Breast epithelium (tissue), 3 donors: ENCODE measurements at regions not wholly inside any gene's neighbourhood (a gene's known extent, or its start where the extent isn't known, plus 50 kb on each side); places are given as distances from the start of the nearest gene placed in this dataset.

Source experiments
- POLR2A ChIP-seq: fragments of 450-650 bp; IDR thresholded peaks from one replicate; pipeline ENCODE4 v1.6.1; 2016; ENCODE audit warnings: antibody characterized with exemption, mild to moderate bottlenecking, moderate library complexity
- POLR2AphosphoS5 ChIP-seq, 3 donors: sonication (generic); formaldehyde crosslinking; IDR thresholded peaks; one replicate each; pipeline ENCODE4 v1.6.1; 2017; ENCODE audit warnings: antibody characterized with exemption in 3 of 3
- TF ChIP-seq, protein P1 (sequence below), 3 donors: fragments of 450-650 bp; IDR thresholded peaks; one replicate each; pipeline ENCODE4 v1.5.1; 2016 to 2017; ENCODE audit warnings: antibody characterized with exemption in 3 of 3, mild to moderate bottlenecking in 3 of 3, moderate library complexity in 3 of 3

DNA sequence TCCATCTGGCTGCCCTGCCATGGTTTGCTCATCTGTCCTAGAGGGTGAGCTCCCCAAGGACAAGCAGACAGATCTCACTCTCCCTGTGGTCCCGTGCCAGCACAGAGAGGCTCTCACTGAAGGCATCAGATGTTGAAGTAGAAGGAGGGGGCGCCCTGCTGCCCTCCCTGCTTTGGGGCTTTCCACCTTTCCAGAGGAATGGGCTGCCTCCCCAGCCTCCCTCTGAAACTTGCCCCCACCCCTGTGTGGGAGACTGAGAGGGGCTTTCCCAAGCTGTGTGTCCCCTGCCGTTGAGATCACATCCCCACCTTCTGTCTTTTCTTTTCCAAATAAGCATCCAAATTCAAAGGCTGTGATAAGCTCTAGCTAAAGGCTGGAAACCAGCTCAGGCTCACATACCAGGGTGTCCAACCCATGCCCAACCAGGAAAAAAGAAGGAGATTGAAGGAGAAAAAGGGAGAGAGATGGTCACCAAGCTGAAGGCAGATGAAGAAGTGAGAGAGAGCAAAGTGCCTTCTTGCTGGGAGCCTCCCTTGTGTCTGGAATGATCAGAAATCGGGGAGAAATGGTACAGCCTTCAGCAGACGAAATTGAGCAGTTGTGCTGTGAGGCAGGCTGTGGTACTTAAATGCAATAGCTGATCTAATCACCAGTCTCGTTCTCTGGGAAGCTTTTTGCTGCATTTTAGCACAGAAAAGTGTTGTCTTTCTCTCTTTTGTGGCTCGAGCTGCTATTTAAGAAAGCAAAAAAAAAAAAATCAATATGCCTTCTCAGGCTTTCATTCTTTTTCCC is 145.9 kb upstream of the LHX1 start:
- TF ChIP-seq, protein P1, sequence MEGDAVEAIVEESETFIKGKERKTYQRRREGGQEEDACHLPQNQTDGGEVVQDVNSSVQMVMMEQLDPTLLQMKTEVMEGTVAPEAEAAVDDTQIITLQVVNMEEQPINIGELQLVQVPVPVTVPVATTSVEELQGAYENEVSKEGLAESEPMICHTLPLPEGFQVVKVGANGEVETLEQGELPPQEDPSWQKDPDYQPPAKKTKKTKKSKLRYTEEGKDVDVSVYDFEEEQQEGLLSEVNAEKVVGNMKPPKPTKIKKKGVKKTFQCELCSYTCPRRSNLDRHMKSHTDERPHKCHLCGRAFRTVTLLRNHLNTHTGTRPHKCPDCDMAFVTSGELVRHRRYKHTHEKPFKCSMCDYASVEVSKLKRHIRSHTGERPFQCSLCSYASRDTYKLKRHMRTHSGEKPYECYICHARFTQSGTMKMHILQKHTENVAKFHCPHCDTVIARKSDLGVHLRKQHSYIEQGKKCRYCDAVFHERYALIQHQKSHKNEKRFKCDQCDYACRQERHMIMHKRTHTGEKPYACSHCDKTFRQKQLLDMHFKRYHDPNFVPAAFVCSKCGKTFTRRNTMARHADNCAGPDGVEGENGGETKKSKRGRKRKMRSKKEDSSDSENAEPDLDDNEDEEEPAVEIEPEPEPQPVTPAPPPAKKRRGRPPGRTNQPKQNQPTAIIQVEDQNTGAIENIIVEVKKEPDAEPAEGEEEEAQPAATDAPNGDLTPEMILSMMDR (IDR thresholded peaks at IDR 0.05), result no peak
- TF ChIP-seq POLR2A, result no peak
- no peak for TF ChIP-seq POLR2AphosphoS5 (IDR thresholded peaks at IDR 0.05)
